ENCODE measurements at regions not wholly inside any gene's neighbourhood (a gene's known extent, or its start where the extent isn't known, plus 50 kb on each side); places are given as distances from the start of the nearest gene placed in this dataset.
"Not testable (repeated sequence)": the region's sequence is repeated elsewhere in the genome, so short reads cannot be mapped to it uniquely, and the experiment has no call there.

GRCh38 chr9:40592406-40592805 is 536.1 kb downstream of the FOXD4L6 start:
- DNase-seq; H3K4me3 ChIP-seq (ENCODE audit: low read depth, low read length); in situ Hi-C loops (cut with HindIII; ENCODE audit: low pct_ligation_motif_present, low sequenced_read_pairs); H3K27me3 ChIP-seq (replicated peaks); H3K27ac ChIP-seq; H3K36me3 ChIP-seq (replicated peaks): not testable (repeated sequence)

- in situ Hi-C loops (cut with HindIII; ENCODE audit: low pct_ligation_motif_present, low sequenced_read_pairs); H3K27ac ChIP-seq; H3K27me3 ChIP-seq (replicated peaks); H3K4me3 ChIP-seq (ENCODE audit: low read depth, low read length); H3K36me3 ChIP-seq (replicated peaks); DNase-seq: not testable (repeated sequence)
These were observed 536.6 kb downstream of the FOXD4L6 start for GRCh38 chr9:40591915-40592314.

GRCh38 chr9:40587475-40588195 is 540.8 kb downstream of the FOXD4L6 start:
- in situ Hi-C loops (cut with HindIII; ENCODE audit: low pct_ligation_motif_present, low sequenced_read_pairs); H3K27ac ChIP-seq; H3K27me3 ChIP-seq (replicated peaks); DNase-seq; H3K4me3 ChIP-seq (ENCODE audit: low read depth, low read length); H3K36me3 ChIP-seq (replicated peaks): not testable (repeated sequence)

- H3K27ac ChIP-seq; H3K27me3 ChIP-seq (replicated peaks); in situ Hi-C loops (cut with HindIII; ENCODE audit: low pct_ligation_motif_present, low sequenced_read_pairs); DNase-seq; H3K36me3 ChIP-seq (replicated peaks); H3K4me3 ChIP-seq (ENCODE audit: low read depth, low read length): not testable (repeated sequence)
These were observed 544.4 kb downstream of the FOXD4L6 start for GRCh38 chr9:40584039-40584438.

- in situ Hi-C loops (cut with HindIII; ENCODE audit: low pct_ligation_motif_present, low sequenced_read_pairs): not testable (repeated sequence)
These were observed 545.3 kb downstream of the FOXD4L6 start for GRCh38 chr9:40583230-40583629.

GRCh38 chr9:40578908-40579307 is 549.6 kb downstream of the FOXD4L6 start:
- H3K27me3 ChIP-seq (replicated peaks); in situ Hi-C loops (cut with HindIII; ENCODE audit: low pct_ligation_motif_present, low sequenced_read_pairs); DNase-seq; H3K27ac ChIP-seq; H3K36me3 ChIP-seq (replicated peaks); H3K4me3 ChIP-seq (ENCODE audit: low read depth, low read length): not testable (repeated sequence)

More at GRCh38 chr9:40583230-40583629, 545.3 kb downstream of the FOXD4L6 start:
- H3K27ac ChIP-seq; H3K27me3 ChIP-seq (replicated peaks); H3K36me3 ChIP-seq (replicated peaks); DNase-seq: not testable (repeated sequence)
- H3K4me3 ChIP-seq (ENCODE audit: low read depth, low read length): peak overlapping the region; percentile 31

Data from brain microvascular endothelial cell (primary cell).